HCT116 (cell line): ENCODE measurements at regions not wholly inside any gene's neighbourhood (a gene's known extent, or its start where the extent isn't known, plus 50 kb on each side); places are given as distances from the start of the nearest gene placed in this dataset.

ENCODE experiments used
- ATAC-seq: fragments of 200-7000 bp; cut with Tn5 transposase; 2 replicates; pipeline ENCODE4 v1.9.1; 2020; ENCODE audit warnings: mild to moderate bottlenecking, moderate library complexity
- BruUV-seq: library from RNA; stranded (reverse); fragments of 400-500 nt; replicated peaks from 2 replicates; lab custom pipeline; 2021; lab: Mats Ljungman, UMichigan
- CTCF ChIA-PET: fragments of 300-600 bp; sonication (Branson Sonifier 250); formaldehyde crosslinking; loops from one replicate; lab custom pipeline; 2021; ENCODE audit warnings: antibody characterized with exemption; lab: Charles Lee
- POLR2A ChIA-PET: fragments of 300-600, 350-600 bp; sonication (Branson Sonifier 250); formaldehyde crosslinking; loops from one replicate; lab custom pipeline; 2021; ENCODE audit warnings: antibody characterized with exemption; lab: Charles Lee
- RAD21 ChIA-PET, 2 experiments: fragments of 300-600 bp; sonication (Branson Sonifier 250); formaldehyde crosslinking; loops; one replicate each; lab custom pipeline; 2023; ENCODE audit warnings: low total read pairs in 2 of 2; ENCODE audit not compliant: uncharacterized antibody in 2 of 2, unreplicated experiment in 2 of 2, low non-redundant PET in 1 of 2; lab: Charles Lee
- DNase-seq: peaks from one replicate; pipeline ENCODE4 v3.0.0-alpha.2; 2010; ENCODE audit warnings: low read depth, low spot score
- H2AFZ ChIP-seq: fragments of 200-600 bp; shearing (Covaris generic), sonication (generic); 2 replicates; pipeline ENCODE4 v1.6.1; 2017; ENCODE audit warnings: low read depth, mixed run types, mixed read lengths, antibody characterized with exemption, low read length; ENCODE audit not compliant: poor library complexity, severe bottlenecking
- H3K27ac ChIP-seq: 2 replicates; pipeline ENCODE4 v1.5.1; 2012; ENCODE audit warnings: low read depth, low read length
- H3K27me3 ChIP-seq: fragments of 200-600 bp; sonication (generic); 2 replicates; pipeline ENCODE4 v1.6.1; 2016; ENCODE audit warnings: mixed run types, low read length, mixed read lengths; ENCODE audit not compliant: insufficient read depth
- H3K36me3 ChIP-seq, 2 experiments: fragments of 200-500 bp in 1 of 2; fragments of 200-600 bp in 1 of 2; sonication (Bioruptor generic) in 1 of 2; sonication (generic) in 1 of 2; 2 replicates each; pipeline versions ENCODE4 v1.5.1 to v1.6.1; 2014 to 2016; ENCODE audit warnings: low read length in 2 of 2, inconsistent platforms in 1 of 2, mixed read lengths in 1 of 2, mixed run types in 1 of 2; ENCODE audit not compliant: insufficient read depth in 2 of 2, control insufficient read depth in 1 of 2
- H3K4me1 ChIP-seq, 2 experiments: fragments of 200-600 bp in 1 of 2; sonication (generic) in 1 of 2; 2 replicates each; pipeline versions ENCODE4 v1.5.1 to v1.6.1; 2012 to 2017; ENCODE audit warnings: low read length in 2 of 2, inconsistent platforms in 1 of 2, mild to moderate bottlenecking in 1 of 2, mixed read lengths in 1 of 2, mixed run types in 1 of 2, moderate library complexity in 1 of 2; ENCODE audit not compliant: insufficient read depth in 2 of 2, control insufficient read depth in 1 of 2
- H3K4me2 ChIP-seq: fragments of 200-600 bp; sonication (generic); 2 replicates; pipeline ENCODE4 v1.6.1; 2017; ENCODE audit warnings: mixed run types, low read length, mixed read lengths
- H3K4me3 ChIP-seq, 2 experiments: fragments of 200-600 bp in 1 of 2; sonication (generic) in 1 of 2; replicated peaks in 1 of 2; 2 replicates each; pipeline ENCODE4 v1.5.1; 2011 to 2016; ENCODE audit warnings: low read length in 2 of 2, control low read depth in 1 of 2, low read depth in 1 of 2, mild to moderate bottlenecking in 1 of 2, mixed read lengths in 1 of 2, mixed run types in 1 of 2
- H3K79me2 ChIP-seq: fragments of 200-600 bp; sonication (generic); 2 replicates; pipeline ENCODE4 v1.6.1; 2017; ENCODE audit warnings: mild to moderate bottlenecking, mixed run types, low read length, moderate library complexity, mixed read lengths; ENCODE audit not compliant: insufficient read depth
- H3K9ac ChIP-seq: fragments of 200-600 bp; sonication (generic); 2 replicates; pipeline ENCODE4 v1.6.1; 2016; ENCODE audit warnings: low read length, mixed read lengths
- H3K9me2 ChIP-seq: fragments of 200-600 bp; sonication (generic), shearing (Covaris generic); 2 replicates; pipeline ENCODE4 v1.6.1; 2017; ENCODE audit warnings: mixed run types, mild to moderate bottlenecking, moderate library complexity; ENCODE audit not compliant: insufficient read depth
- H3K9me3 ChIP-seq, 2 experiments: fragments of 200-500 bp in 1 of 2; fragments of 200-600 bp in 1 of 2; sonication (Bioruptor generic) in 1 of 2; sonication (generic) in 1 of 2; 2 replicates each; pipeline ENCODE4 v1.6.1; 2014 to 2017; ENCODE audit warnings: low read length in 2 of 2, mixed read lengths in 2 of 2, inconsistent platforms in 1 of 2, low read depth in 1 of 2, mild to moderate bottlenecking in 1 of 2, mixed run types in 1 of 2, moderate library complexity in 1 of 2; ENCODE audit not compliant: control insufficient read depth in 1 of 2, insufficient read depth in 1 of 2
- H4K20me1 ChIP-seq: fragments of 200-600 bp; sonication (generic), shearing (Covaris generic); 2 replicates; pipeline ENCODE4 v1.6.1; 2017; ENCODE audit warnings: mixed run types, mild to moderate bottlenecking, moderate library complexity; ENCODE audit not compliant: insufficient read depth
- ATF3 ChIP-seq: IDR thresholded peaks from 2 replicates; pipeline ENCODE4 v1.6.1; 2012
- CBX3 ChIP-seq: IDR thresholded peaks from 2 replicates; pipeline ENCODE4 v1.6.1; 2012; ENCODE audit warnings: low read depth
- CEBPB ChIP-seq: IDR thresholded peaks from 2 replicates; pipeline ENCODE4 v1.6.1; 2012; ENCODE audit warnings: low read depth
- EGR1 ChIP-seq: IDR thresholded peaks from 2 replicates; pipeline ENCODE4 v1.6.1; 2012; ENCODE audit warnings: low read depth
- ELF1 ChIP-seq: IDR thresholded peaks from 2 replicates; pipeline ENCODE4 v1.6.1; 2012; ENCODE audit warnings: low read depth, borderline replicate concordance
- EZH2 ChIP-seq: fragments of 200-600 bp; sonication (generic); IDR thresholded peaks from 2 replicates; pipeline ENCODE4 v1.6.1; 2017; ENCODE audit warnings: antibody characterized with exemption, mixed run types
- EZH2phosphoT487 ChIP-seq: fragments of 200-600 bp; IDR thresholded peaks from 2 replicates; pipeline ENCODE4 v1.6.1; 2018; ENCODE audit warnings: antibody characterized with exemption, borderline replicate concordance
- FOSL1 ChIP-seq: IDR thresholded peaks from 2 replicates; pipeline ENCODE4 v1.6.1; 2012; ENCODE audit warnings: low read depth
- MAX ChIP-seq: IDR thresholded peaks from 2 replicates; pipeline ENCODE4 v1.6.1; 2012
- POLR2A ChIP-seq: IDR thresholded peaks from 2 replicates; pipeline ENCODE4 v1.7.0; 2011; ENCODE audit warnings: borderline replicate concordance; ENCODE audit not compliant: insufficient read depth, insufficient read length; ENCODE audit errors: extremely low read depth
- POLR2AphosphoS5 ChIP-seq: IDR thresholded peaks from 2 replicates; pipeline ENCODE4 v1.6.1; 2011; ENCODE audit warnings: mild to moderate bottlenecking, low read depth, low read length, moderate library complexity
- REST ChIP-seq: IDR thresholded peaks from 2 replicates; pipeline ENCODE4 v1.6.1; 2012; ENCODE audit warnings: low read depth
- SP1 ChIP-seq: IDR thresholded peaks from 2 replicates; pipeline ENCODE4 v1.6.1; 2012; ENCODE audit warnings: low read depth
- SRF ChIP-seq: IDR thresholded peaks from 2 replicates; pipeline ENCODE4 v1.6.1; 2012; ENCODE audit warnings: low read depth
- TCF7L2 ChIP-seq: IDR thresholded peaks from 2 replicates; pipeline ENCODE4 v1.7.0; 2011; ENCODE audit warnings: borderline replicate concordance, inconsistent platforms; ENCODE audit not compliant: insufficient read depth, insufficient read length; ENCODE audit errors: extremely low read depth
- ZNF274 ChIP-seq: fragments of 200-500 bp; sonication (Bioruptor generic); IDR thresholded peaks from 2 replicates; pipeline ENCODE4 v1.6.1; 2014; ENCODE audit warnings: mild to moderate bottlenecking, low read depth, low read length, inconsistent platforms
- intact Hi-C: fragments of 100-400 bp; cut with micrococcal nuclease; formaldehyde crosslinking; loops from 2 replicates; pipeline ENCODE4 v1.10.0; 2022

- TF ChIP-seq EGR1 (no peak), MAX (no peak), ATF3 (no peak), SP1 (no peak), EZH2phosphoT487 (no peak), POLR2A (no peak), CEBPB (no peak), ZNF274 (no peak), SRF (no peak), EZH2 (no peak)
Observed at GRCh38 chr5:133827830-133828229, 140.6 kb downstream of the C5orf15 start (continued).

- intact Hi-C loops: no loop called here
- H3K27me3 ChIP-seq: peaks cover 16% of the 10 kb centered on the region; the same call in 1 of the 2 replicates
- no peaks in the 10 kb centered on the region for H3K4me1 ChIP-seq
- no peaks in the 10 kb centered on the region for H3K36me3 ChIP-seq
- no peak overlapping the region for H3K9ac ChIP-seq
- ChIA-PET POLR2A (no interaction called here), RAD21 (no interaction called here), CTCF (no interaction called here)
- H4K20me1 ChIP-seq: no peaks in the 10 kb centered on the region
- no peak overlapping the region for H3K27ac ChIP-seq
- TF ChIP-seq REST: no peak
- TF ChIP-seq ELF1: no peak
- no peak for TF ChIP-seq CBX3
- no peak for TF ChIP-seq FOSL1
- TF ChIP-seq POLR2AphosphoS5: no peak
- no peak for TF ChIP-seq EZH2phosphoT487
- TF ChIP-seq EGR1: no peak
- no peak for TF ChIP-seq EZH2
- TF ChIP-seq TCF7L2: no peak
- BruUV-seq: no TSS peak
- no peaks in the 10 kb centered on the region for H3K9me2 ChIP-seq
- no peaks in the 10 kb centered on the region for H3K9me3 ChIP-seq
- H3K4me3 ChIP-seq: no peak overlapping the region
- no peak for DNase-seq
- no peak overlapping the region for H2AFZ ChIP-seq
- ATAC-seq: no peak
- no peak overlapping the region for H3K4me2 ChIP-seq
- H3K79me2 ChIP-seq: no peaks in the 10 kb centered on the region
Observed at GRCh38 chr5:133827011-133827410, 141.4 kb downstream of the C5orf15 start.
